ENCODE measurements at regions not wholly inside any gene's neighbourhood (a gene's known extent, or its start where the extent isn't known, plus 50 kb on each side); places are given as distances from the start of the nearest gene placed in this dataset.
"Not testable (repeated sequence)": the region's sequence is repeated elsewhere in the genome, so short reads cannot be mapped to it uniquely, and the experiment has no call there.

GRCh38 chr5:114953565-114953964 lies 216.1 kb downstream of the TRIM36 start:
- DNase-seq (ENCODE audit: low read depth in 2 of 2, low spot score in 1 of 2) = no peak

- no peak for DNase-seq (ENCODE audit: low read depth in 2 of 2, low spot score in 1 of 2)
Measured at GRCh38 chr5:114952876-114953275, 216.8 kb downstream of the TRIM36 start.

- no peak for DNase-seq (ENCODE audit: low read depth in 2 of 2, low spot score in 1 of 2)
Measured at GRCh38 chr5:114949756-114950155, 220.0 kb downstream of the TRIM36 start.

- DNase-seq (ENCODE audit: low read depth in 2 of 2, low spot score in 1 of 2) = no peak
Measured at GRCh38 chr5:114948986-114949621, 220.6 kb downstream of the TRIM36 start.

- no peak for DNase-seq (ENCODE audit: low read depth in 2 of 2, low spot score in 1 of 2)
Measured at GRCh38 chr5:114948363-114948762, 221.3 kb downstream of the TRIM36 start.

- DNase-seq (ENCODE audit: low read depth in 2 of 2, low spot score in 1 of 2) = no peak
Measured at GRCh38 chr5:114940709-114941108, 229.0 kb downstream of the TRIM36 start.

GRCh38 chr5:114935490-114935889 lies 234.2 kb downstream of the TRIM36 start:
- DNase-seq (ENCODE audit: low read depth in 2 of 2, low spot score in 1 of 2) = no peak

- DNase-seq (ENCODE audit: low read depth in 2 of 2, low spot score in 1 of 2) = no peak
Measured at GRCh38 chr5:114928644-114929462, 240.9 kb downstream of the TRIM36 start.

- DNase-seq (ENCODE audit: low read depth in 2 of 2, low spot score in 1 of 2) = no peak
Measured at GRCh38 chr5:114924769-114925168, 244.9 kb downstream of the TRIM36 start.

- no peak for DNase-seq (ENCODE audit: low read depth in 2 of 2, low spot score in 1 of 2)
Measured at GRCh38 chr5:114912189-114912920, 257.4 kb downstream of the TRIM36 start.

- no peak for DNase-seq (ENCODE audit: low read depth in 2 of 2, low spot score in 1 of 2)
Measured at GRCh38 chr5:114910727-114911126, 259.0 kb downstream of the TRIM36 start.

GRCh38 chr5:114909424-114909823 lies 260.3 kb downstream of the TRIM36 start:
- no peak for DNase-seq (ENCODE audit: low read depth in 2 of 2, low spot score in 1 of 2)

- no peak for DNase-seq (ENCODE audit: low read depth in 2 of 2, low spot score in 1 of 2)
Measured at GRCh38 chr5:114903767-114904166, 265.9 kb downstream of the TRIM36 start.

GRCh38 chr5:114898602-114899001 lies 271.1 kb downstream of the TRIM36 start:
- DNase-seq (ENCODE audit: low read depth in 2 of 2, low spot score in 1 of 2) = no peak

GRCh38 chr5:114883675-114884074 lies 286.0 kb downstream of the TRIM36 start:
- no peak for DNase-seq (ENCODE audit: low read depth in 2 of 2, low spot score in 1 of 2)

- DNase-seq (ENCODE audit: low read depth in 2 of 2, low spot score in 1 of 2) = no peak
Measured at GRCh38 chr5:114859438-114859735, 310.3 kb downstream of the TRIM36 start.

GRCh38 chr5:114858665-114859437 lies 310.9 kb downstream of the TRIM36 start:
- no peak for DNase-seq (ENCODE audit: low read depth in 2 of 2, low spot score in 1 of 2)

- DNase-seq (ENCODE audit: low read depth in 2 of 2, low spot score in 1 of 2) = no peak
Measured at GRCh38 chr5:114857941-114858551, 311.7 kb downstream of the TRIM36 start.

- not testable (repeated sequence) for DNase-seq (ENCODE audit: low read depth in 2 of 2, low spot score in 1 of 2)
Measured at GRCh38 chr5:114844711-114845110, 325.0 kb downstream of the TRIM36 start.

- DNase-seq (ENCODE audit: low read depth in 2 of 2, low spot score in 1 of 2) = no peak
Measured at GRCh38 chr5:114839360-114839759, 330.3 kb downstream of the TRIM36 start.

- DNase-seq (ENCODE audit: low read depth in 2 of 2, low spot score in 1 of 2) = no peak
Measured at GRCh38 chr5:114838937-114839336, 330.8 kb downstream of the TRIM36 start.

Measured in stimulated activated CD8-positive, alpha-beta memory T cell treated with anti-CD3 and anti-CD28 coated beads, Interleukin-4, amount 100 ng/mL, for 4 hours (primary cell).